Breast epithelium (tissue), 3 donors: ENCODE measurements at regions not wholly inside any gene's neighbourhood (a gene's known extent, or its start where the extent isn't known, plus 50 kb on each side); places are given as distances from the start of the nearest gene placed in this dataset.

ENCODE experiments used
- CTCF ChIP-seq, 3 donors: fragments of 450-650 bp; IDR thresholded peaks; one replicate each; pipeline ENCODE4 v1.5.1; 2016 to 2017; ENCODE audit warnings: antibody characterized with exemption in 3 of 3, mild to moderate bottlenecking in 3 of 3, moderate library complexity in 3 of 3
- POLR2A ChIP-seq: fragments of 450-650 bp; IDR thresholded peaks from one replicate; pipeline ENCODE4 v1.6.1; 2016; ENCODE audit warnings: antibody characterized with exemption, mild to moderate bottlenecking, moderate library complexity
- POLR2AphosphoS5 ChIP-seq, 3 donors: sonication (generic); formaldehyde crosslinking; IDR thresholded peaks; one replicate each; pipeline ENCODE4 v1.6.1; 2017; ENCODE audit warnings: antibody characterized with exemption in 3 of 3

GRCh38 chr18:34981487-34981886 lies 59.7 kb upstream of the MAPRE2 start:
- TF ChIP-seq POLR2A (no peak), CTCF (IDR thresholded peaks at IDR 0.05) (no peak), POLR2AphosphoS5 (IDR thresholded peaks at IDR 0.05) (no peak)
